Mucosa of descending colon (tissue), 3 donors: ENCODE measurements at regions not wholly inside any gene's neighbourhood (a gene's known extent, or its start where the extent isn't known, plus 50 kb on each side); places are given as distances from the start of the nearest gene placed in this dataset.

Experiments used
- ATAC-seq: fragments of 200-7000 bp; cut with Tn5 transposase; one replicate; pipeline ENCODE4 v1.9.1; 2020; ENCODE audit warnings: mild to moderate bottlenecking, moderate library complexity
- DNase-seq, 3 donors: peaks; one replicate each; pipeline ENCODE4 v3.0.0-alpha.2; 2020
- H3K36me3 ChIP-seq: fragments of 200-600 bp; one replicate; pipeline ENCODE4 v1.8.0; 2021; ENCODE audit warnings: low read depth, mild to moderate bottlenecking
- H3K4me1 ChIP-seq: fragments of 200-600 bp; one replicate; pipeline ENCODE4 v1.8.0; 2021; ENCODE audit warnings: low read depth, mild to moderate bottlenecking
- H3K4me3 ChIP-seq: fragments of 200-600 bp; one replicate; pipeline ENCODE4 v1.8.0; 2021; ENCODE audit warnings: mild to moderate bottlenecking
- H3K9me3 ChIP-seq: fragments of 200-600 bp; one replicate; pipeline ENCODE4 v1.8.0; 2021; ENCODE audit warnings: mild to moderate bottlenecking
- CTCF ChIP-seq: fragments of 200-600 bp; IDR thresholded peaks from one replicate; pipeline ENCODE4 v1.8.0; 2022; ENCODE audit warnings: antibody characterized with exemption, mild to moderate bottlenecking
- intact Hi-C, 2 donors: fragments of 100-400 bp; cut with DNase I in 1 of 2; cut with micrococcal nuclease in 1 of 2; formaldehyde crosslinking; loops; one replicate each; pipeline versions ENCODE4 v1.11.0 to v1.11.1; 2022; cut with DNase I, micrococcal nuclease
- donor health status: DM: no; HTN: no; CAD: no; lungs with moderate emphysema.
- donor health status: DM: no; HTN: no; CAD: no.
- donor health status: DM: no; HTN: yes; CAD: no.

- H3K4me1 ChIP-seq = no peaks in the 10 kb centered on the region
- no peak overlapping the region for H3K4me3 ChIP-seq
- intact Hi-C loops = no loop called here
- no peak for ATAC-seq
- DNase-seq = no peak
- TF ChIP-seq CTCF = no peak
- H3K36me3 ChIP-seq = no peaks in the 10 kb centered on the region
- H3K9me3 ChIP-seq = no peaks in the 10 kb centered on the region
These were observed 496.0 kb upstream of the AGA start for GRCh38 chr4:177938226-177938625.

GRCh38 chr4:177945268-177945667 is 503.0 kb upstream of the AGA start:
- Histone ChIP-seq H3K4me3 (no peak overlapping the region), H3K9me3 (no peaks in the 10 kb centered on the region), H3K36me3 (no peaks in the 10 kb centered on the region), H3K4me1 (no peaks in the 10 kb centered on the region)
- ATAC-seq (no peak), DNase-seq (no peak)
- no peak for TF ChIP-seq CTCF
- intact Hi-C loops = no loop called here

- H3K36me3 ChIP-seq = no peaks in the 10 kb centered on the region
- intact Hi-C loops = no loop called here
- TF ChIP-seq CTCF = no peak
- H3K4me3 ChIP-seq = no peak overlapping the region
- no peaks in the 10 kb centered on the region for H3K4me1 ChIP-seq
- no peaks in the 10 kb centered on the region for H3K9me3 ChIP-seq
- no peak for ATAC-seq
- DNase-seq = no peak
These were observed 505.4 kb upstream of the AGA start for GRCh38 chr4:177947607-177948006.

- Histone ChIP-seq H3K4me3 (no peak overlapping the region), H3K4me1 (no peaks in the 10 kb centered on the region), H3K36me3 (no peaks in the 10 kb centered on the region), H3K9me3 (no peaks in the 10 kb centered on the region)
- ATAC-seq (peak; percentile 52), DNase-seq (no peak)
- no peak for TF ChIP-seq CTCF
- intact Hi-C loops = no loop called here
These were observed 506.6 kb upstream of the AGA start for GRCh38 chr4:177948853-177949252.

- TF ChIP-seq CTCF = no peak
- Histone ChIP-seq H3K4me3 (no peak overlapping the region), H3K36me3 (no peaks in the 10 kb centered on the region), H3K4me1 (no peaks in the 10 kb centered on the region), H3K9me3 (no peaks in the 10 kb centered on the region)
- DNase-seq = no peak
- no peak for ATAC-seq
- intact Hi-C loops = no loop called here
These were observed 508.8 kb upstream of the AGA start for GRCh38 chr4:177951026-177951425.

- DNase-seq = no peak
- no peaks in the 10 kb centered on the region for H3K36me3 ChIP-seq
- H3K9me3 ChIP-seq = no peaks in the 10 kb centered on the region
- H3K4me3 ChIP-seq = no peak overlapping the region
- no peaks in the 10 kb centered on the region for H3K4me1 ChIP-seq
- intact Hi-C loops = no loop called here
- peak; percentile 61 for ATAC-seq
- no peak for TF ChIP-seq CTCF
These were observed 510.5 kb upstream of the AGA start for GRCh38 chr4:177952723-177953122.
